ENCODE measurements at regions not wholly inside any gene's neighbourhood (a gene's known extent, or its start where the extent isn't known, plus 50 kb on each side); places are given as distances from the start of the nearest gene placed in this dataset.
"Not testable (repeated sequence)": the region's sequence is repeated elsewhere in the genome, so short reads cannot be mapped to it uniquely, and the experiment has no call there.

DNA sequence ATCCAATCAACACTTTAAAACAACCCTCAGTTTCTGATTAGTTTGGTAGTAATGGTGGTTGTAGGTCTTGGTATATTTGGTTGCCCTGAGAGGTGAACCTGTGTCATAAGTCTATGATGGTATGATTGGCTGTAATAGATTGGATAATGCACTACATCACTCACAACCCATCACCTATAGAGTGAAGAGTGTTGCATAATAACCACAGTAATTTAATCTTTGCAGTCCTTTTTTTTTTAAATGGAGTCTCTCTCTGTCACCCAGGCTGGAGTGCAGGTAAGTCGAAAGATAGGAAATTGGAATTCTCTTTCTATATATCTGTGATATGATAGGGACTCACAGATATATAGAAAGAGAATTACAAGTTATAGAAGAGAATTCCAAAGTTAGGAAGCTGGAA, 133.4 kb upstream of the PGR start:
- H3K4me3 Mint-ChIP-seq = no peak overlapping the region
- intact Hi-C loops (cut with micrococcal nuclease) = no loop called here
- H3K4me1 ChIP-seq (ENCODE audit: control insufficient read depth in 2 of 2, insufficient read depth in 2 of 2, low read length in 2 of 2) = no peaks in the 10 kb centered on the region
- H3K27me3 ChIP-seq (ENCODE audit: control insufficient read depth in 2 of 2, insufficient read depth in 2 of 2, low read length in 2 of 2) = no peaks in the 10 kb centered on the region
- H3K27me3 Mint-ChIP-seq = no peaks in the 10 kb centered on the region
- peaks cover 0 to 19% (median 4%) of the 10 kb centered on the region in 11 donors for H3K9me3 Mint-ChIP-seq
- ATAC-seq = no peak
- DNase-seq = no peak
- H3K4me1 Mint-ChIP-seq = peaks cover 0 to 1% (median 0%) of the 10 kb centered on the region in 7 donors
- POLR2A ChIA-PET = no interaction called here
- H3K36me3 ChIP-seq (ENCODE audit: control insufficient read depth in 2 of 3, insufficient read depth in 3 of 3, low read length in 3 of 3) = no peaks in the 10 kb centered on the region
- H3K27ac Mint-ChIP-seq = no peak overlapping the region
- no peaks in the 10 kb centered on the region for H3K9me3 ChIP-seq (ENCODE audit: control insufficient read depth in 2 of 3, low read length in 3 of 3)
- CTCF ChIA-PET = no interaction called here
- no peaks in the 10 kb centered on the region for H3K36me3 Mint-ChIP-seq
- H3K4me3 ChIP-seq (ENCODE audit: low read length) = no peak overlapping the region
- no peak overlapping the region for H3K27ac ChIP-seq (ENCODE audit: low read depth, low read length)

DNA sequence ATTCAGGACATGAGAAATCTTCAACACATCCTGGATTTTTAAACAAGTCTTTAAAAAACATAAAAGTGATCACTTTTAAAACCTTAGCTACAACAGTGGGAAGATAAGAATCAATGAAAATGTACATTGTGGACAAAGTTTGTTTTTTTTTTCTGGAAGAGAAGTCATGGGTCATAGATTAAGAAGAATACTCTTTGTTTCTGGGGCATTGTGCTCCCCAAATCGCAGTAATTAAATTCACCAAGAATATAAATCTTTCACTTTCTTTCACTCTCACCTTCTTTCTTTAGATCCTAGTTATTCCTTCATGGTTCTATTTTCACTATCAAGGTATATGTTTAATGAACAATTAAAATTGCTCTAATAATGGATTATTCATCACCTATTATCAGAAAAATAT, 132.6 kb upstream of the PGR start:
- intact Hi-C loops (cut with micrococcal nuclease) = no loop called here
- ChIA-PET POLR2A (no interaction called here), CTCF (no interaction called here)
- Mint-ChIP-seq H3K9me3 (peaks cover 0 to 14% (median 4%) of the 10 kb centered on the region in 11 donors), H3K27me3 (no peaks in the 10 kb centered on the region), H3K4me1 (peaks cover 0 to 1% (median 0%) of the 10 kb centered on the region in 7 donors), H3K4me3 (no peak overlapping the region), H3K27ac (no peak overlapping the region), H3K36me3 (no peaks in the 10 kb centered on the region)
- no peaks in the 10 kb centered on the region for H3K36me3 ChIP-seq (ENCODE audit: control insufficient read depth in 2 of 3, insufficient read depth in 3 of 3, low read length in 3 of 3)
- no peaks in the 10 kb centered on the region for H3K4me1 ChIP-seq (ENCODE audit: control insufficient read depth in 2 of 2, insufficient read depth in 2 of 2, low read length in 2 of 2)
- no peaks in the 10 kb centered on the region for H3K27me3 ChIP-seq (ENCODE audit: control insufficient read depth in 2 of 2, insufficient read depth in 2 of 2, low read length in 2 of 2)
- H3K9me3 ChIP-seq (ENCODE audit: control insufficient read depth in 2 of 3, low read length in 3 of 3) = no peaks in the 10 kb centered on the region
- no peak overlapping the region for H3K27ac ChIP-seq (ENCODE audit: low read depth, low read length)
- no peak for DNase-seq
- H3K4me3 ChIP-seq (ENCODE audit: low read length) = no peak overlapping the region
- no peak for ATAC-seq

DNA sequence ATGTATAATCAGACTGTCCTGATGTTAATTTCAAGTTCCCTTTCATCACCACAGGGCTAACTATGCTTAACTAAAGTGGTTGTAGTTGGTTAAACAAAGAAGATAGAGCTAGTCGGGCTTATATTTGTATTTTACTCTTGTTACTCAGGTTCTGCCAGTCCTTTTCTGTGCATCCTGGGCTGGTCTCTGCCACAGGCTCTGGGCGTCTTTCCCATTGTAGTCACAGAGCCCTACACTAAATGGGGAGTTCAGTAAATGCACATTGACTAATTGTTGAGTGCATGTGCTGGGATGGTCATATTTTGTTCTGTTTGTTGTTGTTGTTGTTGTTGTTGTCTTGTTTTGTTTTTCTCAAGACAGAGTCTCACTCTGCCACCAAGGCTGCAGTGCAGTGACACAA, 125.4 kb upstream of the PGR start:
- Mint-ChIP-seq H3K4me1 (no peaks in the 10 kb centered on the region), H3K4me3 (no peak overlapping the region), H3K27me3 (no peaks in the 10 kb centered on the region), H3K36me3 (no peaks in the 10 kb centered on the region), H3K9me3 (peaks cover 0 to 13% (median 4%) of the 10 kb centered on the region in 11 donors), H3K27ac (no peak overlapping the region)
- Histone ChIP-seq H3K36me3 (ENCODE audit: control insufficient read depth in 2 of 3, insufficient read depth in 3 of 3, low read length in 3 of 3) (no peaks in the 10 kb centered on the region), H3K27ac (ENCODE audit: low read depth, low read length) (no peak overlapping the region), H3K4me1 (ENCODE audit: control insufficient read depth in 2 of 2, insufficient read depth in 2 of 2, low read length in 2 of 2) (no peaks in the 10 kb centered on the region), H3K27me3 (ENCODE audit: control insufficient read depth in 2 of 2, insufficient read depth in 2 of 2, low read length in 2 of 2) (no peaks in the 10 kb centered on the region), H3K4me3 (ENCODE audit: low read length) (no peak overlapping the region), H3K9me3 (ENCODE audit: control insufficient read depth in 2 of 3, low read length in 3 of 3) (no peaks in the 10 kb centered on the region)
- CTCF ChIA-PET = no interaction called here
- intact Hi-C loops (cut with micrococcal nuclease) = no loop called here
- DNase-seq = no peak
- no peak for ATAC-seq
- POLR2A ChIA-PET = no interaction called here

DNA sequence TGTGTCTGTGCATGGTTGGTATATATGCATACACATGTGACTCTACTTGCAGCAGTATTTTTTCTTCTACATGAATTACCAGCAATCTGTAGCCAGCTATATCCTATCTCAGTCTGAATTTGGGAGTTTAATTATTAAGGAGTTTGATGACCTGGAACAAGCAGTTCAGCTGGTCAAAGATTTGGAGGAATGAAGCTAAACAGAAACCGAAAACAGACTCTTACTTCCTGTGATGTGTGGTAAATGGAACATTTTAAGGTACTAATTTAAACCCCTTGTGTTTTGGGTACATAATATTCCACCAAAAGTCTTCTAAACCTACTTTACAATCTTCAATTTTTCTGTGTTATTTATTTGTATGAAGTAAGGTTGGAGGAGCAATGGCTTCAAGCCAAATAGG, 124.4 kb upstream of the PGR start:
- no peak overlapping the region for H3K27ac Mint-ChIP-seq
- intact Hi-C loops (cut with micrococcal nuclease) = no loop called here
- H3K4me3 ChIP-seq (ENCODE audit: low read length) = no peak overlapping the region

DNA sequence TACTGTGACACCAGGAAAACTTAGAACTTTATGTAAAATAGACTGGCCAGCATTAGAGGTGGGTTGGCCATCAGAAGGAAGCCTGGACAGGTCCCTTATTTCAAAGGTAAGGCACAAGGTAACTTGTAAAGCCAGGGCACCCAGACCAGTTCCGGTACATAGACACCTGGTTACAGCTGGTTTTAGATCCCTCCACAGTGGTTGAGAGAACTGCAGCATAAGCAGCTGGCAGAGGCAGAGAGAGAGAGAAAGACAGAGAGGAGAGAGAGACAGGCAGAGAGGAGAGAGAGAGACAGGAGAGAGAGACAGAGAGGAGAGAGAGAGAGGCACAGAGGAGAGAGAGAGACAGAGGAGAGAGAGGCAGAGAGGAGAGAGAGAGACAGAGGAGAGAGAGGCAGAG, 116.0 kb upstream of the PGR start:
- CTCF ChIA-PET = not testable (repeated sequence)

More for the DNA sequence above, 124.4 kb upstream of the PGR start:
- Histone ChIP-seq H3K4me1 (ENCODE audit: control insufficient read depth in 2 of 2, insufficient read depth in 2 of 2, low read length in 2 of 2) (no peaks in the 10 kb centered on the region), H3K27me3 (ENCODE audit: control insufficient read depth in 2 of 2, insufficient read depth in 2 of 2, low read length in 2 of 2) (no peaks in the 10 kb centered on the region), H3K9me3 (ENCODE audit: control insufficient read depth in 2 of 3, low read length in 3 of 3) (no peaks in the 10 kb centered on the region), H3K27ac (ENCODE audit: low read depth, low read length) (no peak overlapping the region), H3K36me3 (ENCODE audit: control insufficient read depth in 2 of 3, insufficient read depth in 3 of 3, low read length in 3 of 3) (no peaks in the 10 kb centered on the region)
- Mint-ChIP-seq H3K4me3 (no peak overlapping the region), H3K36me3 (no peaks in the 10 kb centered on the region), H3K4me1 (no peaks in the 10 kb centered on the region), H3K27me3 (no peaks in the 10 kb centered on the region), H3K9me3 (peaks cover 0 to 13% (median 4%) of the 10 kb centered on the region in 11 donors)
- no peak for ATAC-seq
- DNase-seq = no peak
- ChIA-PET POLR2A (no interaction called here), CTCF (no interaction called here)

DNA sequence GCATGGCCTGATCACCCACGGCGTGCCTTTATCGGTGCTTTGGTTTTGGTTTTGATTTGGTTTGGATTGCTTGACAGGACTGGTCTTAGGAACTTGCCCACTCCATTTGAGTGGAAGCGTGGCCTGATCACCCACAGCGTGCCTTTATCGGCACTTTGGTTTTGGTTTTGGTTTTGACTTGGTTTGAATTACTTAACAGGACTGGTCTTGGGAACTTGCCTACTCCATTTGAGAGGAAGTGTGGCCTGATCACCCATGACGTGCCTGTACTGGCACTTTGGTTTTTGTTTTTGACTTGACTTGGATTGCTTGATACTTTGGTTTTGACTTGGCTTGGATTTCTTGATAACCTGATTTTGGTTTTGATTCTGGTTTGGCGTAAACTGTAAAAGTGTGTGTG, 115.5 kb upstream of the PGR start:
- peaks cover 0 to 13% (median 8%) of the 10 kb centered on the region in 11 donors for H3K9me3 Mint-ChIP-seq
- H3K27me3 ChIP-seq (ENCODE audit: control insufficient read depth in 2 of 2, insufficient read depth in 2 of 2, low read length in 2 of 2); H3K4me3 ChIP-seq (ENCODE audit: low read length); H3K4me3 Mint-ChIP-seq; H3K4me1 ChIP-seq (ENCODE audit: control insufficient read depth in 2 of 2, insufficient read depth in 2 of 2, low read length in 2 of 2); ATAC-seq; intact Hi-C loops (cut with micrococcal nuclease); H3K27me3 Mint-ChIP-seq; H3K4me1 Mint-ChIP-seq; H3K27ac ChIP-seq (ENCODE audit: low read depth, low read length); POLR2A ChIA-PET; DNase-seq; H3K9me3 ChIP-seq (ENCODE audit: control insufficient read depth in 2 of 3, low read length in 3 of 3); CTCF ChIA-PET; H3K36me3 ChIP-seq (ENCODE audit: control insufficient read depth in 2 of 3, insufficient read depth in 3 of 3, low read length in 3 of 3); H3K27ac Mint-ChIP-seq; H3K36me3 Mint-ChIP-seq: not testable (repeated sequence)

More for the DNA sequence above, 116.0 kb upstream of the PGR start:
- H3K4me3 Mint-ChIP-seq; POLR2A ChIA-PET; H3K36me3 ChIP-seq (ENCODE audit: control insufficient read depth in 2 of 3, insufficient read depth in 3 of 3, low read length in 3 of 3); H3K4me1 ChIP-seq (ENCODE audit: control insufficient read depth in 2 of 2, insufficient read depth in 2 of 2, low read length in 2 of 2); H3K9me3 ChIP-seq (ENCODE audit: control insufficient read depth in 2 of 3, low read length in 3 of 3); H3K27me3 Mint-ChIP-seq; H3K4me1 Mint-ChIP-seq; H3K27ac Mint-ChIP-seq; H3K36me3 Mint-ChIP-seq; H3K27me3 ChIP-seq (ENCODE audit: control insufficient read depth in 2 of 2, insufficient read depth in 2 of 2, low read length in 2 of 2); ATAC-seq; intact Hi-C loops (cut with micrococcal nuclease); H3K27ac ChIP-seq (ENCODE audit: low read depth, low read length); H3K4me3 ChIP-seq (ENCODE audit: low read length); DNase-seq: not testable (repeated sequence)
- peaks cover 0 to 11% (median 7%) of the 10 kb centered on the region in 11 donors for H3K9me3 Mint-ChIP-seq

DNA sequence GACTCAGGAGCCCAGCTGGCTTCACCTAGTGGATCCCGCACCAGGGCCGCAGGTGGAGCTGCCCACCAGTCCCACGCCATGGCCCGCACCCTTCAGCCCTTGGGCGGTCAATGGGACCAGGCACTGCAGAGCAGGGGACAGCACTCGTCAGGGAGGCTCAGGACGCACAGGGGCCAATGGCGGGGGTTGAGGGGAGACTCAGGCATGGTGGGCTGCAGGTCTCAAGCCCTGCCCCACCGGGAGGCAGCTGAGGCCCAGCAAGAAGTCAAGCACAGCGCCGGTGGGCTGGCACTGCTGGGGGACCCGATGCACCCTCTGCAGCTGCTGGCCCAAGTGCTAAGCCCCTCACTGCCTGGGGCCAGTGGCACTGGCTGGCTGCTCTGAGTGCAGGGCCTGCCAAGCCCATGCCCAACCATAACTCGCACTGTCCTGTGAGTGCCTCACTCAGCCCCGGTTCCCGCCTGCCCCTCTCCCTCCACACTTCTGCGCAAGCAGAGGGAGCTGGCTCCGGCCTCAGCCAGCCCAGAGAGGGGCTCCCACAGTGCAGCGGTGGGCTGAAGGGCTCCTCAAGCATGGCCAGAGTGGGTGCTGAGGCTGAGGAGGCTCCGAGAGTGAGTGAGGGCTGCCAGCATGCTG, 111.7 kb upstream of the PGR start:
- ATAC-seq (peak; percentile 18), DNase-seq (no peak)
- Mint-ChIP-seq H3K27me3 (no peaks in the 10 kb centered on the region), H3K4me3 (no peak overlapping the region), H3K27ac (no peak overlapping the region), H3K4me1 (no peaks in the 10 kb centered on the region), H3K36me3 (no peaks in the 10 kb centered on the region), H3K9me3 (peaks cover 0 to 17% (median 8%) of the 10 kb centered on the region in 11 donors)
- CTCF ChIA-PET = no interaction called here
- no peaks in the 10 kb centered on the region for H3K9me3 ChIP-seq (ENCODE audit: control insufficient read depth in 2 of 3, low read length in 3 of 3)
- no peak overlapping the region for H3K4me3 ChIP-seq (ENCODE audit: low read length)
- H3K4me1 ChIP-seq (ENCODE audit: control insufficient read depth in 2 of 2, insufficient read depth in 2 of 2, low read length in 2 of 2) = no peaks in the 10 kb centered on the region
- POLR2A ChIA-PET = no interaction called here
- H3K27me3 ChIP-seq (ENCODE audit: control insufficient read depth in 2 of 2, insufficient read depth in 2 of 2, low read length in 2 of 2) = no peaks in the 10 kb centered on the region
- H3K27ac ChIP-seq (ENCODE audit: low read depth, low read length) = no peak overlapping the region
- intact Hi-C loops (cut with micrococcal nuclease) = no loop called here
- no peaks in the 10 kb centered on the region for H3K36me3 ChIP-seq (ENCODE audit: control insufficient read depth in 2 of 3, insufficient read depth in 3 of 3, low read length in 3 of 3)

Measured in naive thymus-derived CD4-positive, alpha-beta T cell (primary cell).